HG03520 (cell line): ENCODE measurements at regions not wholly inside any gene's neighbourhood (a gene's known extent, or its start where the extent isn't known, plus 50 kb on each side); places are given as distances from the start of the nearest gene placed in this dataset.
A peak's percentile ranks its signal among the peaks of the same experiment; 100 is the strongest.

Experiments used
- ATAC-seq: cut with Tn5 transposase; IDR thresholded peaks from one replicate; pipeline ENCODE4 v1.9.1; 2021; ENCODE audit warnings: mild to moderate bottlenecking, moderate library complexity; ENCODE audit not compliant: unreplicated experiment

DNA sequence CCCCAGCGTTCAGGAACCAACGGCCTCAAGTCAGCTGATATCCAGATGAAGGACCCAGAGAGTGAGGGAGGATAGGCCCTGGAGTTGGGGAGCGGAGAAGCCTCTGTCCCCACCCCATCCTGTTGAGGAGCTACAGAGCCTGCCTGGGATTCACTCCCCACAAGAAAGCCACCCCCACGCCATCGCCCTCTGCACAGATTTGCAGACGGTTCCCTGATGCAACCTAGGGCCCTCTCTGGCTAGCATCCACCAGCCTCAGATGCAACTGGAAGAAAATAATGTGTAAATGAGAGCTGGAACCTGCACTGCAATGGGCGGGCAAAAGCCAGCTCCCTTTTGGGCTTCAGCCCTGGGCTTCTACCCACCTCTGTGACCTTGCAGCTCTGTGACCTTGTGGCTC is 185.6 kb downstream of the BCOR start:
- no peak for ATAC-seq

DNA sequence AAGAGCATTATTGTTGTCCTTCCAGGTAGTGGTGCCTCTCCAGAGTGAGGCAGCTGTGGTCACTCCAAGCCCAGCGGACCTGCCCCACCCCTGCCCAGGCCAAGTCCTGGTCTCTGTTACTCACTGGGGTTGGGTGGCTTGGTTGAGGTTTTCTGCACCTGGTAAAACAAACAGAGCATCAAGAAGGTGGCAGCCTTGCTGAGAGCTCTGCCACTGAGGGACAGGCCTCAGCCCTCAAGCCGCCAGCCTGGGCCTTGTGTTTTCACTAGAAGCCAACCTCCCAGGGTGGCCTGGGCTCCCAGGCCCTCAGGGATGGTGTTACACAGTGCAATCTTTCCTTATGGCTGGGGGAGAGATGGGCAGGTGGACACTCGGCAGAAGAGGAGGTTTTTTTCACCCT is 182.7 kb downstream of the BCOR start:
- no peak for ATAC-seq

DNA sequence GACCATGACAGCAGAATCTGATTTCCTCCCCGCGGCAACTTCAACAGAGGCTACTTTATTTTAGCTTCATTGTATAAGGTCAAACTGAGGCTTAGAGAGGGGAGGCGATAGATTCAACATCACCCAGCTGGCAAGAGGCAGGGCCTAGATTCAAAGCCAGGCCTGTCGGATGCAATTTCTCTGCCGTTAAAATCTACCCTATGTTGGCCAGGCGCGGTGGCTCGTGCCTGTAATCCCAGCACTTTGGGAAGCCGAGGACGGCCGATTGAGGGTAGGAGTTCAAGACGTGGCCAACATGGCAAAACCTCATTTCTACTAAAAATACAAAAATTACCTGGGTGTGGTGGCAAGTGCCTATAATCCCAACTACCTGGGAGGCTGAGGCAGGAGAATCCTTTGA is 182.2 kb downstream of the BCOR start:
- ATAC-seq, result no peak

DNA sequence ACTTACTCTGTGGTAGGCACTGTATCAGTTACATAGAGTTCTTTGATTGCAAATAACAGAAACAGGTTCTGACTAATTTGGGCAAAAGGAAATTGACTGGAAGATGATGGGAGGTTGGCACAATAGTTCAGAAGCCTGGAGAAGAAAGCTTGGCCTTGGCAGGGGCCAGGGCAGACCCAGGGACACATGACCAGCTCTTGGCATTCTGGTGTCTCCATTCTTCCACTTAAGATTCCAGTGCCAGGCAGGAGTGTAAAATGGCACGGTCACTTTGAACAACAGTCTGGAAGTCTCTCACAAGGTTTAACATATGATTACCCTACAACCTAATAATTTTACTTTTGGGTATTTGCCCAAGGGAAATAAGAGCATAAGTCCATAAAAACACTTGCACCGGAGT is 175.9 kb downstream of the BCOR start:
- ATAC-seq, result no peak

DNA sequence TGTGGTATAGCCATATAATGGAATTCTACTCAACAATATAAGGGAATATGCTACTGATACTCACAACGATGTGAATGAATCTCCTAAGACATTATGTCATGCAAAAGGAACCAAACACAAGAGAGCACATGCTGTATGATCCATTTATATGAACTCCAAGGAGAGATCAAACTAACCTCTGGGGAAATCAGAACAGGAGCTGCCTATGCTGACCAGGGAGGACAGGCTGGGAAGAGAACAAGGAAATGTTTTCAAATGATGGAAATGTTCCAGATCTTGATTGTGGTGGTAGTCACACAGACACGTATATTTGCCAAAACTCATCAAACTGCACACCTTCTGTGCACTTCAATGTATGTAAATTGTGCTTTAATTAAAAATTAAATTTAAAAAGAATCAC is 175.3 kb downstream of the BCOR start:
- ATAC-seq, result no peak

DNA sequence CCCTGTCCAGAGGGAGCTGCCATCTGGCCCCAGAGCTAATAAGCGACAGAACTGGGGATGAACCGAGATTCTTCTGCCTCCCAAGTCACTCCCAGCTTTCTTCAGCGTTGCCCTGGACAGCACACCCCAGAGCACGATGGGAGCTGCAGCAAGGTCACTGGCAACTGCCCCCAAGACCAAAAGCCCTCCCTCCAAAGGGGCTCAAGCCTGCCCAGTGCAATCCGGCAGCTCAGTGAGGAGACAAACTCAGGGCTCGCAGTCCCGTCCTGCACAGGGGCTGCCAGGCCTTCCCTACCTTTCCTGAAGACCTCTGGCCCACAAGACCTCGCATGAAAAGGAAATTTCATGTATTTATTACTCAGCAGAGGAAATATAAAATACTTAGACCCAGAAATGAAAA is 174.8 kb downstream of the BCOR start:
- no peak for ATAC-seq

DNA sequence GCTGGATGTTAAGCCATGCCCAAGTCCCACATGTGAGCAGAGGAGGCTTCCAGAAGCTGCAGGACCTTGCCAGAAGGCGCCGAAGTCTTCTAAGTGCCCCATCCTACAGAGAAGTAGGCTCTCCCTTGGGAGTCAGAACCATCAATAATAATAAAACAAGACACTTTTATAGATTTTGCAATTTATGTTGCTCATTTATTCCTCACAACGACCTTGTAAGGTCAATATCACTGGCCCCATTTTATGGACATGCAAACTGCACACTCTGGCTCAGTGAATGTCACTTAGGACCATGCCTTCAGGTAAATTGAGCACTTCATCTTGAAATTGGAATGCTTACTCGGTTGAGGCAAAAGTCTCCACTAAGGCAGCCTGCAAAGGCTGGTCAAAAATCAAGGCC is 170.4 kb downstream of the BCOR start:
- ATAC-seq, result no peak

DNA sequence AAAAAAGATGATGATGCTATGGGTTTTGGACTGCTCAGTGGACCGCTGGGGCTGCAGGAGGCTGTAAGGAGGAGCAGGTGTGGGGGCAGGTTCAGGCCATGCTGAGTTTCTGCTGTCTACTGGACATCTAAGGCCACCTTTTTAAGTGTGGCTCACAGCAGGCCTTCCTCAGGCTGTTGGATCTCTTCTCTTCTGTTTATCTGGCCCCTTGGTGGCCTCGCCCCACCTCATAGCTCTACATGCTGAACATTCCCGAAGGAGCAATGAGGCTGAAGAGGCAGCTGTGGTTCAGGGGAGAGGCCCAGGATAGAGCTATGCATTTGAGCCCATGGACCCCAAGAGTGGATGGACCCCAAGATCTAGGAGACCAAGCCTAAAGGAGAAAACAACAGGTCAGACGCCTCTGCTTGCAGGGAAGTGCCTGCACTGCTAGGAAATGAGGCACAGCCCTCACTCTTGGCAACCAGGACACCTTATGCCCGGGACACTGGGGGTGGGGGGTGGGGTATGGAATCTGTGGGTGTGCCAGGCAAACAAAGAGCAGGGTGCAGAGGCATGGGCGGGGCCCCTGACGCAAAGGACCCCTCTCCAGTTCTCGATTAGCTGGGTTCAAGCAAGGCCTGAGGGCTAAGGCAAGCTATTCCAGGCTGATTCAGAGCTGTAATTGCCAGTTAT is 168.9 kb downstream of the BCOR start:
- ATAC-seq, result no peak

DNA sequence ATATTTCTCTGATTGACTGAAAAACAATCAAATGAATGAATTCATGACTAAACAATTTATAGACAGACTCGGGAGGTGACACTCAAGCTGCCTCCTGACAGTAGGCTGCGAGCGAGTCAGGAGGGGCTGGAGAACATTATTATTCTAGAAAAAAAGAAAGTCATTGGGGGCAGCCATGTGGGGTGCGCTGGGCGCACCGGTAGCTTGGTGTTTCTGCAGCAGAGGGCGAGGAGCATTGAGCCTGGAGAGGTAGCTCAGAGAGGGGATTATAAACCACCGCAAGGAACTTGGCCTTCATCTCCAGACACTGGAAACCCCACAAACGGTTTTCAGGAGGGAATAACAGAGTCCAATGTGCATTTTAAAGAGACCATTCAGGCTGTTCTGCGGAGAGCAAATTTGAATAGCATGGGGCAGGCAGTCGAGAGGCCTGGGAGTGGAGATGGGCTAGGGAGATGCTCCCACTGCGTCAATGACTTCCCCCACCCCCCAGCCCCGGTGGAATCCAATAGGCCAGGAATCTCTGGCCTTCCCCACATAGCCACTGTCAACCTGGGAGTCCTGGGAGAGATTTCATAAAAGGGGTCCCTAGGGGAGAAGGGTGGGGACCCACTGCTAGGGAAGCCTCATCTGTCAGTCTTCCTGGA is 168.3 kb downstream of the BCOR start:
- ATAC-seq, result no peak

DNA sequence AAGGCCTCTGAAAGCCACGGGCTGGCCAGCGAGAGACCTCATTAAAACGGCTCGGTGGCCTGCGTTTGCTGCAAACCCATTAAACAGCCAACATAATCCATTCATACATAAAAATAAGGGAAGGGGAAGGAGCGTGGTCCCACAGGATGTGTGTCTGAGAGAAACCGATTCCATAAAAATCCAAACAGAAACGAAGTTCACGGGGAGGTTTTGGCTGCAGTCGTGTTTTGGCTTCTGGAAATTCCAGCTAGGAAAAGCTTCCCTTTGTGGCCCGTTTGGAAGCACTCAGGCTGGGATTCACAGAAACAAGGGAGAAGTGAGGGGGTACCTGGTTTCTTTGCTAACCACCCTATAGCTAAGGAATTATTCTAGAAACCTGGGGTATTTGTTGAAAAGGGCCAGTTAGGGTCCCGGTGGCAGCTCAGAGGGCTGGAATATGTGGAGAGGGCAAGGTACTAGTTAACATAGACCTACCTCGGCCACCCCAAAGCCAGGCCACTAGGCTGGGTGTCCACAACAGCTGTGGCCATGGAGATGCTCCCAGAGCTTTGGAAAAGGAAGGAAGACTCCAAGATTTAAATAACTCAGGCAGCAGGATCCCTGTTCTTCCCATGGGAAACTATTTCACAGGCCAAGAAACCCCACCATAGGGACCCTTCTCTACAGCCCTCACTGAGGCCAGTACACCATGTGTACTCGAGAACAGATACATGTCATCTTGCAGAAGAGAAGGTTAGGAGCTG is 166.8 kb downstream of the BCOR start:
- ATAC-seq, result no peak

DNA sequence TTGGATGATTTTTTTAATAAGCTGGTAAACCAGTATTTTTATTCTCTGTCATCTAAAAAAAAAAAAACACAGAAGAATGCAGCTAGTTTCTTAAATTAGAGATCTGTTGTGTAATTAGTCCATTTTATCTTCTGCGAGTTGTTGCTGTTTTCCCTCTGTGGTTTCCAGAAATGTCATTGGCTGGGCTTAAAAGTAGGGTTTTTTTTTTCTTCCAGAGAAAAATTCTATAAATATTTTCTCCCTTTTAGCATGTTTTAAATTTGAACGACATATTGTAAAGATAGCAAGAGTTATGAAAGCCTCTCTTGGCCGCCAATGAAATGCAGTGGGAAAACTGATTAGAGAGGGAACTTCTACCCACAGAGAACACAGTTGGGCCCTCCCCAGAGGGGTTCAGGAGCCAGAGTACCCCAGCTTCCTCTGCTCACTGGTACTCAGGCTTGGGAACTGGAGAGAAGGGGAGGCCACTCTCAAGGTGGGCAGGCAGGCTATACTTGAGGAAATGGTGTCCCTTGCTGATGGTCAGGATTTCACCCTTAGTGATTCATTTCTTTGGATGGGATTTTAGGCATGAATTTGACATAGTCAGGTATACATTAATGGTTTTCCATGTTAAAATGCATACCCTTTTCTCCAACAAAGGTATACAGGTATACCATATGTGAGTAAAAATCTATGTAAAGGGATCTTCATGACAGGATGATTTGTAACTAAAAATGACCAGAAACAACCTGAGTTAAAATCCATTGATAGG is 166.1 kb downstream of the BCOR start:
- no peak for ATAC-seq

DNA sequence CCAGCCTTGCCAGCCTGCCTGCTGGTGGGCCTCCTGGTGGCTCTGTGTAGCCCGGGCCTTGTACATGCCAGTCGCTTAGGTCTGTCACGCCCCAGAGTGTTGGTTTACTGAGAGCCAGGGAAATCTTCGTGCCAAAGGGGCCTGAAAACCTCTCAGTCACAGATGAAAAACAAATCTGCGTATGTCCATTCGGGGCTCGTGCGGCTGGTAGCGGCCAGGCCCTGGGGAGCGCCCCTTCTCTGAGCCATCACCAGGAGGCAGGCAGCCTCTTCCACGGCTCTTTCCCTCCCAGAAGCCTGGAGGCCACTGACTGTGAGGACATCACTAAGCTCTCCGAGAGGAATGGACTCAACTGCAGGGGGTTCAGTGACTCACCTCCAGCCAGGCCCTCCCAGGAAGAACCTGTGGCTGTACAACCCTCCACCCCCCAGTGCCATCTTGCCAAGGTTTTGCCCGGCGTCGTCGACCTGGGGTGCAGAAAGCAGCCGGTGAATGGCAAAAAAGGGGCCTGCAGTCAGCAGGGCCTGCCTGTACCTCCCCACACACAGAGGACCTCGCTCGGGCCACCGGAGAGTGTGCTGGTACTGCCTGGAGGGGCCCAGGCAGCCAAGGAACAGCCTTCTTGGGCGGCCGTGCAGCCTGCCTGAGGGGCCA is 162.2 kb downstream of the BCOR start:
- ATAC-seq, result no peak

DNA sequence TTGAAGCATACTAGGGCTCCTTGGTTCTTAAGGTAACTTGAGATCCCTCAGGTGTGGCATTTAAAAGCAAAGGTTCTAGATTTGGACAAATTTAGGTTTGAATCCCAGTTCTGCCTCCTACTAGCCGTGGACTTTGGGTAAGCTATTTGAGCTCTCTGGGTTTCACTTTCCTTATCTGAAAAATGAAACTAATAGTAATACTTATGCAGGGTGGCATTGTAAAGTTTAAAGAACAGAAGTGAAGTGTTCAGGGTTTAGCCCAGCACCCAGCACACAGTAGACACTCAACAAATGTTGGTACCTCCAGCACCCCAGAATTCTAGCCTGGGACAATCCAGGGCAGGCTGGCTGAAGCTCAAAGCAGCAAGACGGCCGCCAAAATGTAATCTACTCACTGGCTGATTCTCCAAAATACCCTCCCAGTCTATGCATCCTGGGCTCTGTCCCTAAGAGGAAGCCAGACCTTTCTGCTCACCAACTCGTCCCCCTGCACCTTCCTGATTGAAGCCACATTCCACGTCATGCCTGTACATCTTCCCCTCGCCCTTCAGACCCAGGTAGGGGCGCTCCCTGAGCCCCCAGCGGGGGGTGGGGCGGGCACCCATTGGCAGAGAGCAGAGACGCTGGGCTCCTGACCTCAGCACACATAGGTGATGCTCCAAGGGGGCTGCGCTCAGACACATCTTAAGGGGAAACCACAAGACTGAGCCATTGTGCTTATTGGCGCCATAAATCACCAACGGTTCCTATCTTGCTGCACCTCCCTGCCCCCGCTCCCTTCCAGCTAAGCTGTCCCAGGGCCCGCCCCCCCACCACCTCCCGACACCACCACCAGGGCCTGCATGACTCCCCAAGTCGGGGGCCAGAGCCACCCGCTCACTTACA is 160.6 kb downstream of the BCOR start:
- ATAC-seq, result peak; percentile 68

DNA sequence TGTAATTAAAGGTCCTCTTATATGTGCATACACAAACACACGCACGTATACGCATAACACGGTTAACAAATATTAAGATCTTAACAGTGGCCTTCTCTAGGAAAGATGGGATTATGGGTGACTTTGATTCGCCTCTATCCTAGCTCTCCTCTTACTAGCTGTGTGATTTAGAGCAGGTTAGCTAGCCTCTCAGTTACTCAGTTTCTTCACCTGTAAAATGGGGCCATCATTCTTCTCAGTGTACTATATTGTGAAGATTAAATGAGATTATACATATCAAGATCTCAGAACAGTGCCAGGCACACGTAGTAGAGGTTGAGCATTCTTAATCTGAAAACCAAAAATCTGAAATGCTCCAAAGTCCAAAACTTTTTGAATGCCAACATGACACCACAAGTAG is 159.3 kb downstream of the BCOR start:
- ATAC-seq, result no peak

DNA sequence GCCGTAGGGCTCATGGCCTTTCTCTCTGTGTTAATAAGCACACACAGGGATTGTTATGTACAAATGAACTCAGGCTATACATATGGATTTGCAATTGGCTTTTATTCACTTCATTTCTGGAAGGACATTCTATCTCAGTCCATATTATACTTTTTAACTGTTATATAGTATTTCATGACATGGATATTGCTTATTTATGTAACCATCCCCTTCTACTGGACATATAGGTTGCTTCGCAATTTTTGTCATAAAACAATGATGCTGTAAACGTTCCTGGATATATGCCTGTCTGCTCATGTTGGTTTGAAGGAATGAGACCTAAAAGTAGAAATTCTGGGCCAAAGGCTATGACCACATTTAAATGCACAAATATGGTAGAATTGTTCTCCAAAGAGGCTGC is 158.1 kb downstream of the BCOR start:
- no peak for ATAC-seq

DNA sequence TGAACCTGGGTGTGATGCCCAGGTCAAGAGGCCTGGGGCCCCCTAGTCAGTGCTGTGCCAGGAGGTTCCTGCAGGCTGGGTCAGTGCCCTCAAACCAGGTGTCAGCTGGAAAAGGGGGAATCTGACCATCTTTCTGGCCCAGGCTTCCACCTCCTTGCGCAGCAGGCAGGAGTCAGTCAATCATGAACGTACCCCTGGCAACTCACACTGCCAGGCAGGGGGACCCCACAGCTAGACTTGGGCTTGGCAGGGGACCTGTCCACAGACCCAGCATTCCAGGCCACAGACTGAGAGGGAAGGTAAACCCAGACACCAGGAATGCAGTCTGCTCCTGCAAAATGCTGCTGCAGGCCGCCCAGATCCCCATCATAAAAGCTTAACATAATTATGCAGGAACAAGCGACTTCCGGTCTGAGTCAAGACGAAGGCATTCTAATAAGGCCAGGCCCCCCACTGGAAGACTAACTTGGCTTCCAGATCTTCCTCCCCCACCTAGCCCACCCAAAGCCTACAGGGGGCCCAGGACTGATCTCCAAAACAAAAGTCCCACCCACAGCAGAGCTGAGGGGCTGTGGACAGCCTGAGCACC is 156.3 kb downstream of the BCOR start:
- ATAC-seq, result no peak

DNA sequence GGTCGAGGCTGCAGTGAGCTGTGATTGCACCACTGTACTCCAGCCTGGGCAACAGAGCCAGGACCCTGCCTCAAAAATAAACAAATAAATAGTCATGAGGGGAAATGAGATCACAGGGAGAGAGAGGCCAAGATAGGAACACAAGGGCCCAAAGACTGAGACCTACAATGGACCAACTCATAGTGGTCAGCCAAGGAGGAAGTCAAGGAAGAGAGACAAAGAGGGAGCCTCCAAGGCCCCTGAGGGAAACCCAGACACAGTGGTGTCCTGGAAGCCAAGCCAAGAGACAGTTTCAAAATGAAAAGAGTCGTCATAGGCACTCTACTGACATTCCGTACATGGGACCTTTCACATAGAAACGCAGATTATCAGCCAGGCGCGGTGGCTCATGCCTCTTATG is 153.3 kb downstream of the BCOR start:
- ATAC-seq, result no peak

DNA sequence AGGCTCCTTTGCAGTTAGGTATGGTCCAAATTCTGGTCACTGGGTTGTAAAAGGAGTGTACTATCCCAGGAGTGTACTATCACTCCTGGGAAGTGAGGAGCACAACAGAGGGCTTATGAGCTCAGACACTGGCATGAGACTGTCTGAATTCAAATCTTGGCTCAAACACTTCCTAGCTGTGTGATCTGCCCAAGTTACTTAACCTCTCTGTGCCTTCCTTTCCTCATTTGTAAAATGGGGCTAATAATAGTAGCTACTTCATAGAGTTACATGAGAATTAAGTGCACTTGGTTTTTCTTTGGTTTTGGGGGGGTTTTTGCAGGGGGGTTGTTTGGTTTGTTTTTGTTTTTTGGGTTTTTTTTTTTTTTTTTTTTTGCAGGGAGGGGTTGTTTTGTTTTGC is 152.0 kb downstream of the BCOR start:
- no peak for ATAC-seq

DNA sequence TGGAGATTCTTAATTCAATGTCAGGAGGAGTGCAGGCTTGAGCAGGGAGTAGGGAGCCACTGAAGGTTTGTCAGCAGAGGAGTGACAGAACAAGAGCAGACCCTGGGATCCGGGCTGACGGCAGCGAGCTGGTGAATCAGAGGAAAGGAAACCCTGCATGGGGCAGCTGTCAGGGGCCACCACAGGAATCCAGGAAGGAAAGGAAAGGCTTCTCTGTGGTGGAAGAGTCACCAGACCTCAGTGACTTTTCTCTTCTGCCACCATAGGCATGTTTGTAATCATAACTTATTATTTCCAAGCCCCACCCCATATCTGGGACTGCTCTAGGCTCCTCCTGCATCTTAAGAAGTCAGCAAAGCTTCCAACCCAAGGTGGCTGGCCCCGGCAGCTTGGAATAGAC is 150.9 kb downstream of the BCOR start:
- no peak for ATAC-seq

DNA sequence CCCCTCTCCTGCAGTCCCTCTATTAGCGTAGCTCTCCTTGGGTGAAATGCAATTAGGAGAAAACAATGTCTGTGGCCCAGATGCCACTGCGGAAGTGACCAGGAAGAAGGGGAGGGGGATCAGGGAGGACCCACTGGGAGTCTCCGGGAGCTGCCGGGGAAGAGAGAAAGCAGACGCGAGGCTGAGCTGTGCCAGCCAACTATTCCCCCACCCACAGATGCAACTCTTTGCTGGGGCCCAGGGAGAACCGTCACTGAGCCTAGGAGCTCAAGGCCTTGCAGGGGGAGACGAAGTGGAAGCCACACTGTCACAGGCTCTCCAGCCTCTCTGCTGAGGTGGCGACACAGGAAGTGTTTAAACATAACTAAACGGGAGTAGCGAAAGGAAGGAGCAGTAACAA is 149.2 kb downstream of the BCOR start:
- no peak for ATAC-seq
